ENCODE measurements at regions not wholly inside any gene's neighbourhood (a gene's known extent, or its start where the extent isn't known, plus 50 kb on each side); places are given as distances from the start of the nearest gene placed in this dataset.

GRCh38 chr6:45718871-45719270 is 296.8 kb downstream of the CLIC5 start:
- no peak for TF ChIP-seq CTCF (conservative IDR thresholded peaks at IDR 0.05; ENCODE audit: low read depth, low read length)
- H2AFZ ChIP-seq (ENCODE audit: low read depth), result no peak overlapping the region
- no peaks in the 10 kb centered on the region for H3K27me3 ChIP-seq (ENCODE audit: insufficient read depth, low read depth)
- H3K4me2 ChIP-seq, result no peak overlapping the region
- no peak overlapping the region for H3K27ac ChIP-seq
- H3K79me2 ChIP-seq (ENCODE audit: insufficient read depth, low read depth), result no peaks in the 10 kb centered on the region
- no peak overlapping the region for H3K9ac ChIP-seq
- peaks cover 25% of the 10 kb centered on the region for H3K4me1 ChIP-seq (ENCODE audit: low read depth, poor library complexity, severe bottlenecking)
- H3K36me3 ChIP-seq (ENCODE audit: insufficient read depth), result no peaks in the 10 kb centered on the region
- H4K20me1 ChIP-seq (ENCODE audit: insufficient read depth), result no peaks in the 10 kb centered on the region
- H3K4me3 ChIP-seq (IDR thresholded peaks at IDR 0.05; ENCODE audit: insufficient read depth, low read depth, low read length), result no peak overlapping the region

GRCh38 chr6:45718131-45718530 is 297.5 kb downstream of the CLIC5 start:
- no peak overlapping the region for H3K4me3 ChIP-seq (IDR thresholded peaks at IDR 0.05; ENCODE audit: insufficient read depth, low read depth, low read length)
- H2AFZ ChIP-seq (ENCODE audit: low read depth), result no peak overlapping the region
- peaks cover 33% of the 10 kb centered on the region for H3K4me1 ChIP-seq (ENCODE audit: low read depth, poor library complexity, severe bottlenecking)
- H3K4me2 ChIP-seq, result no peak overlapping the region
- H3K27me3 ChIP-seq (ENCODE audit: insufficient read depth, low read depth), result no peaks in the 10 kb centered on the region
- H3K79me2 ChIP-seq (ENCODE audit: insufficient read depth, low read depth), result peaks cover 4% of the 10 kb centered on the region; the same call in 1 of the 2 replicates
- H4K20me1 ChIP-seq (ENCODE audit: insufficient read depth), result no peaks in the 10 kb centered on the region
- H3K9ac ChIP-seq, result no peak overlapping the region
- no peak for TF ChIP-seq CTCF (conservative IDR thresholded peaks at IDR 0.05; ENCODE audit: low read depth, low read length)
- no peak overlapping the region for H3K27ac ChIP-seq
- H3K36me3 ChIP-seq (ENCODE audit: insufficient read depth), result no peaks in the 10 kb centered on the region

GRCh38 chr6:45717715-45718114 is 297.9 kb downstream of the CLIC5 start:
- Histone ChIP-seq H3K27ac (no peak overlapping the region), H3K79me2 (ENCODE audit: insufficient read depth, low read depth) (peaks cover 4% of the 10 kb centered on the region; the same call in 1 of the 2 replicates), H3K4me2 (no peak overlapping the region), H3K36me3 (ENCODE audit: insufficient read depth) (no peaks in the 10 kb centered on the region), H2AFZ (ENCODE audit: low read depth) (no peak overlapping the region), H3K27me3 (ENCODE audit: insufficient read depth, low read depth) (no peaks in the 10 kb centered on the region), H3K4me1 (ENCODE audit: low read depth, poor library complexity, severe bottlenecking) (peaks cover 37% of the 10 kb centered on the region), H3K4me3 (IDR thresholded peaks at IDR 0.05; ENCODE audit: insufficient read depth, low read depth, low read length) (no peak overlapping the region), H3K9ac (no peak overlapping the region), H4K20me1 (ENCODE audit: insufficient read depth) (no peaks in the 10 kb centered on the region)
- no peak for TF ChIP-seq CTCF (conservative IDR thresholded peaks at IDR 0.05; ENCODE audit: low read depth, low read length)

GRCh38 chr6:45717027-45717426 is 298.6 kb downstream of the CLIC5 start:
- Histone ChIP-seq H3K27me3 (ENCODE audit: insufficient read depth, low read depth) (no peaks in the 10 kb centered on the region), H4K20me1 (ENCODE audit: insufficient read depth) (no peaks in the 10 kb centered on the region), H3K36me3 (ENCODE audit: insufficient read depth) (no peaks in the 10 kb centered on the region), H3K4me2 (no peak overlapping the region), H3K4me3 (IDR thresholded peaks at IDR 0.05; ENCODE audit: insufficient read depth, low read depth, low read length) (no peak overlapping the region), H3K79me2 (ENCODE audit: insufficient read depth, low read depth) (peaks cover 4% of the 10 kb centered on the region; the same call in 1 of the 2 replicates), H3K27ac (no peak overlapping the region), H3K9ac (no peak overlapping the region), H2AFZ (ENCODE audit: low read depth) (no peak overlapping the region), H3K4me1 (ENCODE audit: low read depth, poor library complexity, severe bottlenecking) (peaks cover 44% of the 10 kb centered on the region)
- TF ChIP-seq CTCF (conservative IDR thresholded peaks at IDR 0.05; ENCODE audit: low read depth, low read length), result no peak
